Posterior cingulate gyrus (tissue), 11 donors: ENCODE measurements at regions not wholly inside any gene's neighbourhood (a gene's known extent, or its start where the extent isn't known, plus 50 kb on each side); places are given as distances from the start of the nearest gene placed in this dataset.

ENCODE experiments used
- DNase-seq, 10 donors: peaks; one replicate each; pipeline versions ENCODE4 v3.0.0 to v3.0.0-alpha.2; 2020 to 2021; ENCODE audit warnings: mixed read lengths in 3 of 10
- intact Hi-C: fragments of 100-400 bp; cut with DNase I; formaldehyde crosslinking; loops from one replicate; pipeline ENCODE4 v1.15.1; 2023

- intact Hi-C loops = no loop called here
- DNase-seq = peak in 1 of 10 donors; percentile 17
Observed at GRCh38 chr5:88666761-88667495, 216.1 kb downstream of the MEF2C start.

- peak in 3 of 10 donors; percentile 32 to 87 (median 70) for DNase-seq
- intact Hi-C loops = no loop called here
Observed at GRCh38 chr5:88665750-88666215, 217.2 kb downstream of the MEF2C start.

DNA sequence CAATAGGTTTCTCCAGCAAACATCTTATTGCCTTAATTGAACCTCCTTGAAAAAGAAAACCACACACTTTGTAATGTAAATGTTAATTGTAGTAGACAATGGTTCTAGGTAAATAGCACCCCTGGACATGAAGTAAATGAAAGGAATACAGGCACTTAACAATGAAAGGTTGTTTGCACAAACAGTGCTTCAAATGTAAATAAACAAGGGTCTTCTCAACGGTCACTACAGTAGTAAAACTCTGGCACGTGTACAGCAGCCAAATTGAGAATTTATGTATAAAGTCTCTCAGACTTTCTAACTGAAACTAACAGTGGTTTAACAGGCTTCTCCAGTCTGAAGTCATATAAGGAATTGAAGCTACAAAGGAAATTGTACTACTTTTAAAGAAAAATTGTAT lies 218.3 kb downstream of the MEF2C start:
- DNase-seq = no peak
- intact Hi-C loops = loop anchor here (5.0 kb wide), 1 partner anchor 112 kb away; no protein-coding TSS in a partner anchor

GRCh38 chr5:88663793-88664216 lies 219.2 kb downstream of the MEF2C start:
- DNase-seq = no peak
- intact Hi-C loops = loop anchor here (5.0 kb wide), 1 partner anchor 112 kb away; no protein-coding TSS in a partner anchor

DNA sequence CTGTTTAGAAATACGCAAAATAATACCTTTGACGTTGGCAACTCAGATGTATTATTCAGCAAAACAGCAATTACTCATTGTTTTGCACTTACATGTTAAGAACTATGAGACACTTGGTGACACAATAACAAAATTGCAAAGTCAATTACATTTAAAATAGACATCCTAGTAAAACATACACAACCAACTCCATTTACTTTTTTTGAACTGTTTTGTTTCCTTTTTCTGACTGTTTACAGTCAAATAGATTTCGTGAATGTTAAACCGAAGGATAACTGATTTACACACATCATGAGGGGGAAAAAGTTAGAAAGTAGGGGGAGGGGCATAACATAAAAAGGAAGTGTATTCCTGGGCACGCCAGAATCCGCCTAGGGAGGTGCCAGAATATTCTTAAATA lies 220.1 kb downstream of the MEF2C start:
- intact Hi-C loops = loop anchor here (5.0 kb wide), 1 partner anchor 111 kb away; no protein-coding TSS in a partner anchor
- DNase-seq = no peak

DNA sequence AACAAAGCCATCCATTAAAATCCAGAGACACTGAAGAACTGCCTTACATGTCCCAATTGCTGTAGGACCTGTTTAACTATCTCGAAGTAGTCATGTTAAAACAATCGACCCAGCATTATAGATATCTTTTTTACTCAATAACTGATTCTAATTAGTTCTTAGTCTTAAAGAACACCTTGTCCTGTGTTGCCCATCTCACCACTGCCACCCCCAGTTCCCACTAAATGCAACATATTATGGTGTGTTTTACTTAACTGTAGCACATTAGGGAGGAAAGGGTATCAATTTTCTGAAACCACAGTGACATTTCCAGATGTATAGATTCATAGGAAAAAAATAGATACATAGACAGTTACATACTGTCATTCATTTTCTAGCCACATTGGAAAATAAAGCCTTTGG lies 221.2 kb downstream of the MEF2C start:
- DNase-seq = peak in 1 of 10 donors; percentile 16
- intact Hi-C loops = loop anchor here (2.0 to 5.0 kb wide), 2 partner anchors 13 to 110 kb away; no protein-coding TSS in a partner anchor

- intact Hi-C loops = loop anchor here (2.0 to 5.0 kb wide), 2 partner anchors 14 to 109 kb away; no protein-coding TSS in a partner anchor
Observed at GRCh38 chr5:88660947-88661805, 221.8 kb downstream of the MEF2C start.

GRCh38 chr5:88660264-88660946 lies 222.6 kb downstream of the MEF2C start:
- peak in 4 of 10 donors; percentile 53 to 92 (median 65) for DNase-seq
- intact Hi-C loops = loop anchor here (2.0 to 5.0 kb wide), 2 partner anchors 14 to 108 kb away; no protein-coding TSS in a partner anchor

More at GRCh38 chr5:88660947-88661805, 221.8 kb downstream of the MEF2C start:
- peak; percentile 96 to 100 (median 99) for DNase-seq

GRCh38 chr5:88659529-88660263 lies 223.3 kb downstream of the MEF2C start:
- peak in 9 of 10 donors; percentile 44 to 94 (median 62) for DNase-seq
- intact Hi-C loops = loop anchor here (2.0 to 10.0 kb wide), 3 partner anchors 15 to 375 kb away; no protein-coding TSS in a partner anchor

DNA sequence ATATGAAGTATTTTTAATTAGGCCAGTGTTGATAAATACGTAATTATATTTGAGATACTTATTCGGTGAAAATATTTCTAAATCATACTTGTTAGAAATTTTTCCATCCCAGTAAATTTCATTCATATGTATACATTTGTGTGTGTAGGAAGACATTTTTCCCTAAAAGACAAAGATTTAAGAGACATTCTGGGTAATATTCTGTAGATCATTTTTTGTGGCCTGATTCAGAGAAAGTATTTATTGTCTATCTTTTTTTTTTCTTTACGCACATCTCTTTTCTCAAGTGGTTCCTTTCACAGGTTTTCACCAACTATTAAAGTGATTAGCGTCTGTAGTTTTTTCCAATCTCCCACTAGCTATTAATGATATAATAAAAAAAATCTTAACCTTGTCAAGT lies 224.1 kb downstream of the MEF2C start:
- intact Hi-C loops = loop anchor here (10.0 kb wide), 1 partner anchor 374 kb away; no protein-coding TSS in a partner anchor
- no peak for DNase-seq

GRCh38 chr5:88657906-88658775 lies 224.8 kb downstream of the MEF2C start:
- intact Hi-C loops = loop anchor here (10.0 kb wide), 1 partner anchor 373 kb away; no protein-coding TSS in a partner anchor
- no peak for DNase-seq

- intact Hi-C loops = loop anchor here (10.0 kb wide), 1 partner anchor 372 kb away; no protein-coding TSS in a partner anchor
- no peak for DNase-seq
Observed at GRCh38 chr5:88657136-88657535, 225.8 kb downstream of the MEF2C start.

GRCh38 chr5:88656221-88656950 lies 226.6 kb downstream of the MEF2C start:
- intact Hi-C loops = loop anchor here (10.0 kb wide), 1 partner anchor 372 kb away; no protein-coding TSS in a partner anchor
- peak in 1 of 10 donors; percentile 14 for DNase-seq

GRCh38 chr5:88653471-88653870 lies 229.5 kb downstream of the MEF2C start:
- DNase-seq = no peak
- intact Hi-C loops = loop anchor here (10.0 kb wide), 1 partner anchor 369 kb away; no protein-coding TSS in a partner anchor

DNA sequence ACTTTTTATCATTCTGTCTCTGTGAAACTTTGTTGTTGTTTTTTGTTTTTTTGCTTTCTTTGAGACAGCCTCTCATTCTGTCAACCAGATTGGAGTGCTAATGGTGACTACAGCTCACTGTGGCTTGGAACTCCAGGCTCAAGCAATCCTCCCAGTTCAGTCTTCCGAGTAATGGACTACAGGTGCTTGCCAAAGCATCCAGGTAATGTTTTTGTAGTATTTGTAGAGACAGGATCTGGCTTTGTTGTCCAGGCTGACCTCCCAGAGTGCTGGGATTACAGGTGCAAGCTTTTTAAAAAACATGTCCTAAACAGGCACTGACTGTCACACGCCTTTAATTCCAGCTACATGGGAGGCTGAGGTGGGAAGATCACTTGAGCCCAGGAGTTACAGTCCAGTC lies 235.1 kb downstream of the MEF2C start:
- DNase-seq = no peak
- intact Hi-C loops = loop anchor here (10.0 kb wide), 1 partner anchor 163 kb away; no protein-coding TSS in a partner anchor

- intact Hi-C loops = loop anchor here (10.0 kb wide), 1 partner anchor 162 kb away; no protein-coding TSS in a partner anchor
- no peak for DNase-seq
Observed at GRCh38 chr5:88646866-88647265, 236.1 kb downstream of the MEF2C start.

- DNase-seq = no peak
- intact Hi-C loops = loop anchor here (10.0 kb wide), 1 partner anchor 160 kb away; no protein-coding TSS in a partner anchor
Observed at GRCh38 chr5:88644676-88645075, 238.3 kb downstream of the MEF2C start.
